Mucosa of descending colon (tissue), 3 donors: ENCODE measurements at regions not wholly inside any gene's neighbourhood (a gene's known extent, or its start where the extent isn't known, plus 50 kb on each side); places are given as distances from the start of the nearest gene placed in this dataset.

Experiments used
- ATAC-seq: fragments of 200-7000 bp; cut with Tn5 transposase; one replicate; pipeline ENCODE4 v1.9.1; 2020; ENCODE audit warnings: mild to moderate bottlenecking, moderate library complexity
- DNase-seq, 3 donors: peaks; one replicate each; pipeline ENCODE4 v3.0.0-alpha.2; 2020
- H3K36me3 ChIP-seq: fragments of 200-600 bp; one replicate; pipeline ENCODE4 v1.8.0; 2021; ENCODE audit warnings: low read depth, mild to moderate bottlenecking
- H3K4me1 ChIP-seq: fragments of 200-600 bp; one replicate; pipeline ENCODE4 v1.8.0; 2021; ENCODE audit warnings: low read depth, mild to moderate bottlenecking
- H3K4me3 ChIP-seq: fragments of 200-600 bp; one replicate; pipeline ENCODE4 v1.8.0; 2021; ENCODE audit warnings: mild to moderate bottlenecking
- H3K9me3 ChIP-seq: fragments of 200-600 bp; one replicate; pipeline ENCODE4 v1.8.0; 2021; ENCODE audit warnings: mild to moderate bottlenecking
- intact Hi-C, 2 donors: fragments of 100-400 bp; cut with DNase I in 1 of 2; cut with micrococcal nuclease in 1 of 2; formaldehyde crosslinking; loops; one replicate each; pipeline versions ENCODE4 v1.11.0 to v1.11.1; 2022; cut with DNase I, micrococcal nuclease
- TF ChIP-seq, protein P1 (sequence below): fragments of 200-600 bp; IDR thresholded peaks from one replicate; pipeline ENCODE4 v1.8.0; 2022; ENCODE audit warnings: antibody characterized with exemption, mild to moderate bottlenecking
- donor health status: DM: no; HTN: no; CAD: no; lungs with moderate emphysema.
- donor health status: DM: no; HTN: no; CAD: no.
- donor health status: DM: no; HTN: yes; CAD: no.

DNA sequence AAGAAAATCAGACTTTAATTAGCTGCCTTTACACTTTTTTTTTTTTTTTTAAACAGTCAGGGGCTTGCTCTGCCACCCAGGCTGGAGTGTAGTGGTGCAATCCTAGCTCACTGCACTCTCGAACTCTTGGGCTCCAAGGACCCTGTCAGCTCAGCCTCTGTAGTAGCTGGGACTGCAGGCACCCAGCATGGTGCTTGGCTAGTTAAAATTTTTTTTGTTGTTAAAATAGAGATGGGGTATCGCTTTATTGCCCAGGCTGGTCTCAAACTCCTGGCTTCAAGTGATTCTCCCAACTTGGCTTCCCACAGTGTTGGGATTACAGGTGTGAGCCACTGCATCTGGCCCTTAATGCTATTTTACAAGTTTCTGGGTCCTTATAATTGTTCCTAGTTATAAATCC is 359.1 kb downstream of the SPRY1 start:
- H3K9me3 ChIP-seq = no peaks in the 10 kb centered on the region
- intact Hi-C loops = no loop called here
- no peak for ATAC-seq
- H3K4me1 ChIP-seq = no peaks in the 10 kb centered on the region
- TF ChIP-seq, protein P1, sequence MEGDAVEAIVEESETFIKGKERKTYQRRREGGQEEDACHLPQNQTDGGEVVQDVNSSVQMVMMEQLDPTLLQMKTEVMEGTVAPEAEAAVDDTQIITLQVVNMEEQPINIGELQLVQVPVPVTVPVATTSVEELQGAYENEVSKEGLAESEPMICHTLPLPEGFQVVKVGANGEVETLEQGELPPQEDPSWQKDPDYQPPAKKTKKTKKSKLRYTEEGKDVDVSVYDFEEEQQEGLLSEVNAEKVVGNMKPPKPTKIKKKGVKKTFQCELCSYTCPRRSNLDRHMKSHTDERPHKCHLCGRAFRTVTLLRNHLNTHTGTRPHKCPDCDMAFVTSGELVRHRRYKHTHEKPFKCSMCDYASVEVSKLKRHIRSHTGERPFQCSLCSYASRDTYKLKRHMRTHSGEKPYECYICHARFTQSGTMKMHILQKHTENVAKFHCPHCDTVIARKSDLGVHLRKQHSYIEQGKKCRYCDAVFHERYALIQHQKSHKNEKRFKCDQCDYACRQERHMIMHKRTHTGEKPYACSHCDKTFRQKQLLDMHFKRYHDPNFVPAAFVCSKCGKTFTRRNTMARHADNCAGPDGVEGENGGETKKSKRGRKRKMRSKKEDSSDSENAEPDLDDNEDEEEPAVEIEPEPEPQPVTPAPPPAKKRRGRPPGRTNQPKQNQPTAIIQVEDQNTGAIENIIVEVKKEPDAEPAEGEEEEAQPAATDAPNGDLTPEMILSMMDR = no peak
- no peak for DNase-seq
- no peaks in the 10 kb centered on the region for H3K36me3 ChIP-seq
- H3K4me3 ChIP-seq = no peak overlapping the region

DNA sequence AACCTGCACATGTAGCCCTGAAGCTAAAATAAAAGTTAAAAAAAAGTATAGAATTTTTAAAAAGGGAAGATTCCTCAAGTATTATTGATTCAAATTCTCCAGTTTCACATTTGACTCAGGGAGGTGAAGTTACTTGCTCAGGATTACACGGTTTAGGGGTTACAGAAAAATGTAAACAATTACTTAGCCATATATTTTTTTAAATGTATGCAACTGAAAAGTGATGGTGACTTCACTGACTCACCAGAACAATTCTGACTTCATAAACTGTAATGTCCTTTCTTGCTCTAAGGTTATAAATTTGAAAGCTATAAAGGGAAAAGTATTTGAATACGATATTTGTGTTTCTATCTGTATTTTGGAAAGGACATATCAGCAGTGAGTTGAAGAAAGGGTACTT is 371.2 kb downstream of the SPRY1 start:
- Histone ChIP-seq H3K9me3 (no peaks in the 10 kb centered on the region), H3K4me3 (no peak overlapping the region)

DNA sequence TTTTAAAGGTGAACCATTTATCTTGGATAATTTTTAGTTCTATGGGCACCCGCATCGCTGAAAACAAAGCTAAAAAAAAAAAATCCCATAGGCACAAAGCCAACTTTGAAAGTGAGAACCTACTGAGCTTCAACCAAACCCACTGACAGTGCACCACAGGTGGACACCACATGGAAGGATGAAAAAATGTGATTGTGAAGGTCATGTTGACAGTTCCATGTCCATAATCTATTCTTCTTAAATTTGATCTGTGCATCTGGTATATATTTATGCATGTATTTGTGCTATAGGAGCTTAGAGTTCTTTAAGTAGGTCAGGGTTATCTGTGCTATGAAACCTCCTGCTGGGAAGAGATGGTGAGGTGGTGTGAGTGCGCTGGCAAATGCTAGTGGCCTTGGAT is 374.3 kb downstream of the SPRY1 start:
- ATAC-seq (no peak), DNase-seq (no peak)
- Histone ChIP-seq H3K9me3 (no peaks in the 10 kb centered on the region), H3K36me3 (no peaks in the 10 kb centered on the region), H3K4me3 (no peak overlapping the region), H3K4me1 (no peaks in the 10 kb centered on the region)
- TF ChIP-seq, protein P1 = no peak
- intact Hi-C loops = loop anchor here in 1 of 2 donors (5.0 kb wide), 1 partner anchor 491 kb away; no protein-coding TSS in a partner anchor

More for the DNA sequence above, 371.2 kb downstream of the SPRY1 start:
- Histone ChIP-seq H3K36me3 (no peaks in the 10 kb centered on the region), H3K4me1 (no peaks in the 10 kb centered on the region)
- ATAC-seq (no peak), DNase-seq (no peak)
- TF ChIP-seq, protein P1 = no peak
- intact Hi-C loops = no loop called here

DNA sequence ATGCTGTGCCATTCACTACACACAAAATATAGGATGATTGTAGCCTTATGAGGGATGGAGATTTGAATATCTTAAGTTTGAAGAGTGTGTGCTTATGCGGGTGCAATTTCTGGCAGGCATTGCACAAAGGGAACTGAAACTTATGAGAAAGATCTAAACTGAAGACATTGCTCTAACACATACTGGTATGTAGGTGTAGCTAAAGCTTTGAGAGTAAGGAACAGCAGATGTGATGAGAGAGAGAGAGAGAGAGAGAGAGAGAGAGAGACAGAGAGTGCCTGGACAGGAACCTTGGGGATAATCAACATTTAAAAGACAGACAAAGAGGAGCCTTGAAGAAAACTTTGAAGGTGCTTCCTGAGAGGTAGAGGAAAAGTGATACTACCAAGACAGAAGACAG is 379.7 kb downstream of the SPRY1 start:
- intact Hi-C loops = no loop called here
- no peaks in the 10 kb centered on the region for H3K4me1 ChIP-seq
- DNase-seq (no peak), ATAC-seq (no peak)
- H3K36me3 ChIP-seq = no peaks in the 10 kb centered on the region
- TF ChIP-seq, protein P1 = no peak
- no peaks in the 10 kb centered on the region for H3K9me3 ChIP-seq
- no peak overlapping the region for H3K4me3 ChIP-seq

DNA sequence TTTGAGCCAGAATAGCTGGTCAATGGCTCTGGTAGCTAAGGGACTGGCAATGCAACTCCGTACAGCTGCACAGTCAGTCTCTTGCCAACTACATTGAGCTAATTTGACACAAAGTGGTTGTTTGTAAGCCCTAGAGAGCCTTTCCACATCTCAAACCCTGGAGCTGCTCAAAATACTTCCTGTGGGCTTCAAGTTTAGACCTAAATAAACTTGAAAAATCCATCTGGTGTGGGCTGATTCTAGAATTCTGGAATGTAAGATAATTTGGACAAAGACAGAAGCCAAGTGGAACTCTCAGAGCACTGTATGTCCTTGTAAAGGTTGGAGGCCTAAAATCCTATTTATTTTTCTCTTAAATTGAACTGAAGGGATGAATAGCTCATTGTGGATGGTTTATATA is 380.8 kb downstream of the SPRY1 start:
- DNase-seq = peak in 1 of 3 donors; percentile 25
- ATAC-seq = peak; percentile 44
- TF ChIP-seq, protein P1 = no peak
- no peak overlapping the region for H3K4me3 ChIP-seq
- no peaks in the 10 kb centered on the region for H3K36me3 ChIP-seq
- no peaks in the 10 kb centered on the region for H3K4me1 ChIP-seq
- H3K9me3 ChIP-seq = no peaks in the 10 kb centered on the region
- intact Hi-C loops = no loop called here

DNA sequence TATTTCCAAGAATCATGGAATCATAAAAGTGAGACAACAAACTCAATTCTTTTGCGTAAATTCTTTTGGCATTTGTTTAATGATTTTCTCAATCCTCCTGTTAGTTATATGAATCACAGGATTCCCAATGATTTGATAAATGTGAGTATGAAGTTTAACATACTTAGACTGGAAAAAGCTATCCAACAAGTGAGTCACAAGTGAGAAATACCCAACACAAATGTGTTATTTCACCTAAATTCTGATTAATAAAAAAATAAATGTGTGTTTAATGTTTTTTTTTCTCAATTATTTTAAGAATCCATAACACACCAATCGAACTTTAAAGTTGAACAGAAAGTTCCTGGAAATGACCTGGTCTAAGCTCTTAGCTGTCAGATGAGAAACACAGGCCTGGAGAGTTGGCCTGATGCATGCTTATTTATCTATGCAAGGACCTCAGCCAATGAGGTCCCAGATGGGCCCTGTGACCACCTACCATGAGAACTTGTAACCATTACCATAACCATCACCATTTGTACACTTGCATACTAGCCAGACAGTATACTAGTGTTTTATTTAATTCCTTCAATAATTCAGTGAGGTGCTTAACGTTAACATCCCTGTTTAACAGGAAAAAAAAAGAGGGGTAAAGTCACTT is 386.7 kb downstream of the SPRY1 start:
- H3K36me3 ChIP-seq = no peaks in the 10 kb centered on the region
- no peaks in the 10 kb centered on the region for H3K9me3 ChIP-seq
- DNase-seq (no peak), ATAC-seq (no peak)
- no peak overlapping the region for H3K4me3 ChIP-seq
- TF ChIP-seq, protein P1 = no peak
- no peaks in the 10 kb centered on the region for H3K4me1 ChIP-seq
- intact Hi-C loops = no loop called here
